HEK293T (cell line): ENCODE measurements at regions not wholly inside any gene's neighbourhood (a gene's known extent, or its start where the extent isn't known, plus 50 kb on each side); places are given as distances from the start of the nearest gene placed in this dataset.

ENCODE experiments used
- CTBP1 ChIP-seq: fragments of 450-650 bp; IDR thresholded peaks from 2 replicates; pipeline ENCODE4 v1.6.1; 2016; ENCODE audit warnings: borderline replicate concordance
- FOXK2 ChIP-seq: fragments of 450-650 bp; IDR thresholded peaks from 2 replicates; pipeline ENCODE4 v1.6.1; 2016; ENCODE audit warnings: mild to moderate bottlenecking
- FOXM1 ChIP-seq: fragments of 450-650 bp; IDR thresholded peaks from 2 replicates; pipeline ENCODE4 v1.6.1; 2017; ENCODE audit warnings: mild to moderate bottlenecking, borderline replicate concordance
- HDGF ChIP-seq: fragments of 450-650 bp; IDR thresholded peaks from 2 replicates; pipeline ENCODE4 v1.6.1; 2017; ENCODE audit warnings: antibody characterized with exemption, borderline replicate concordance
- TARDBP ChIP-seq: fragments of 450-650 bp; IDR thresholded peaks from 2 replicates; pipeline ENCODE4 v1.6.1; 2016

GRCh38 chr15:38622304-38622703 is 57.7 kb upstream of the RASGRP1 start:
- TF ChIP-seq HDGF (no peak), FOXK2 (no peak), TARDBP (no peak), FOXM1 (no peak), CTBP1 (no peak)
